ENCODE measurements at regions not wholly inside any gene's neighbourhood (a gene's known extent, or its start where the extent isn't known, plus 50 kb on each side); places are given as distances from the start of the nearest gene placed in this dataset.

- TF ChIP-seq, protein P1, sequence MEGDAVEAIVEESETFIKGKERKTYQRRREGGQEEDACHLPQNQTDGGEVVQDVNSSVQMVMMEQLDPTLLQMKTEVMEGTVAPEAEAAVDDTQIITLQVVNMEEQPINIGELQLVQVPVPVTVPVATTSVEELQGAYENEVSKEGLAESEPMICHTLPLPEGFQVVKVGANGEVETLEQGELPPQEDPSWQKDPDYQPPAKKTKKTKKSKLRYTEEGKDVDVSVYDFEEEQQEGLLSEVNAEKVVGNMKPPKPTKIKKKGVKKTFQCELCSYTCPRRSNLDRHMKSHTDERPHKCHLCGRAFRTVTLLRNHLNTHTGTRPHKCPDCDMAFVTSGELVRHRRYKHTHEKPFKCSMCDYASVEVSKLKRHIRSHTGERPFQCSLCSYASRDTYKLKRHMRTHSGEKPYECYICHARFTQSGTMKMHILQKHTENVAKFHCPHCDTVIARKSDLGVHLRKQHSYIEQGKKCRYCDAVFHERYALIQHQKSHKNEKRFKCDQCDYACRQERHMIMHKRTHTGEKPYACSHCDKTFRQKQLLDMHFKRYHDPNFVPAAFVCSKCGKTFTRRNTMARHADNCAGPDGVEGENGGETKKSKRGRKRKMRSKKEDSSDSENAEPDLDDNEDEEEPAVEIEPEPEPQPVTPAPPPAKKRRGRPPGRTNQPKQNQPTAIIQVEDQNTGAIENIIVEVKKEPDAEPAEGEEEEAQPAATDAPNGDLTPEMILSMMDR (IDR thresholded peaks at IDR 0.05) = no peak
- TF ChIP-seq SIN3A (IDR thresholded peaks at IDR 0.05; ENCODE audit: borderline replicate concordance, insufficient read depth, low read depth, low read length) (no peak), TCF7L2 (IDR thresholded peaks at IDR 0.05; ENCODE audit: low read depth, low read length) (no peak)
These were observed 576.1 kb downstream of the PDCD6IP start for GRCh38 chr3:34374521-34374920.
